GM19043 (cell line): ENCODE measurements at regions not wholly inside any gene's neighbourhood (a gene's known extent, or its start where the extent isn't known, plus 50 kb on each side); places are given as distances from the start of the nearest gene placed in this dataset.

Experiments used
- ATAC-seq: cut with Tn5 transposase; IDR thresholded peaks from one replicate; pipeline ENCODE4 v1.9.1; 2021; ENCODE audit warnings: low read depth; ENCODE audit not compliant: unreplicated experiment

- ATAC-seq, result no peak
These were observed 242.4 kb upstream of the MYOCD start for GRCh38 chr17:12423337-12423736.

DNA sequence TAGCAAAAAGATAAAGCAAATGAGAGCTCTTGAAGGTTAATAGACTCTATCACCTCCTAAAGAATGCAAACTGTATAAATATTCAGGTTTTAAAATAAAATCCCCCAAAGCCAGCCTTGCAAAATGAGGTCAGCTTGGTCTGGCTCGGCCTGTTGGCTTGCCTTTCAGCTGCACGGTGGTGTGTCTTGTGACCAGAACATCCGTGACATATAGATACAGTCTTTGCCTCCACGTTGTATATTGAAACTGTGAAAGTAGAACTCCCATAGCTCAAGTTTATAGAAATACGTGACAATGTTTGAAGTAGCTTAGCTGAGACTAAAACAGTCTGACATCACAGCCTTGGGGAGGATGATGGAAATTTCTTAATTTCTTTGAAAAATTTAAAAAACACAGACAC is 236.6 kb upstream of the MYOCD start:
- ATAC-seq, result no peak

GRCh38 chr17:12431188-12431587 is 234.5 kb upstream of the MYOCD start:
- peak; percentile 80 for ATAC-seq

DNA sequence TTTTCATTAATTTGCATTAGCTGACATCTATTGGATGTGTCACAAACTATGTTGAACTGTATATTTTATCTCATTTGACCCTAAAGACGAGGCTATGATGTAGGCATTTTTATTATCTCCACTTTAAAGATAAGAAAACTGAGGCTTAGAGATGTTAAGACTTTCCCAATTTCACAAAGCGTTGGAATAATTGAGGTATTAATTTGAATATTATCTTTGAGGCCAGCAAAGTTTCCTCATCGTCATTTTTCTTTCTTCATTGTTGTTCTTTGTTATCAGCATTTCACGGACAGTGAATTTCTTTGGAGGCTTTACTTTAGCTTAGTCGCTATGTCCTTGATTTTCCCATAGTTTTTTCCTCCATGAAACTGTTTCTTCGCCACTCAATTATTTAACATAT is 227.5 kb upstream of the MYOCD start:
- ATAC-seq, result no peak

DNA sequence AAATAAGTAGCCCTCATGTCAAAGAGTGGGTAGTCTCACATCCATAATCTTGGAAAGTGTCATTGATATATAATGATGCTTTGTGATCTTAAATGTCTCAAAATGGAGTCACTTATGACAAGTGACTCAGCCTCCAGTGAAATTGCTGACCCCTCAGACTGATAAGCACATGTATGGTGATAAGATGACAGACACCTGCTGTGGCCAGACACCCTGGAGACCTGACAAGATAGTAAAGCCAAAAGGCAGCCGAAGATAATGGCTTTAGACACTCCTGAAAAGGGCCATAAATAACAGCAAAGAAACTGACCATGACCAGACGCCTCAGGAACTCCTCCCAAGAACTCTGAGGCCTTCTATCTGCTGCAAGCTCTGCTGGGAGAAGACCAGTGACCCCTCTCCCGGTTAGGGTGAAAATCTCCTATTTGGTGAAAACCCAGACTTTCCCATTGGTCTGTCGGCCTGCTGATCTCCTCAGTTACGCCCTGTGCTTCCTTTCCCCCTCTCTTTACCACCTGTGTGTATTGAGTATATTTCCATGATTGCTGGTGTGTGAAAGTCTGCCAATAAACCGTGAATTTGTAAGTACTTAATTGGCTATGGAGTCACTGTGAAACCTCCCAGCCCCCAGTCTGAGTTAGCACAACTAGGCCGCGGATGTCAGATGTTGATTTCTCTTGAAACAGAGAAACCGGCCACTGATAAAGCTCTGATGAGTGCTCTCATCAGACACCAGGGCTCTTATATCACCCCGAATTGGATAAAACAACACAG is 226.7 kb upstream of the MYOCD start:
- ATAC-seq, result no peak

DNA sequence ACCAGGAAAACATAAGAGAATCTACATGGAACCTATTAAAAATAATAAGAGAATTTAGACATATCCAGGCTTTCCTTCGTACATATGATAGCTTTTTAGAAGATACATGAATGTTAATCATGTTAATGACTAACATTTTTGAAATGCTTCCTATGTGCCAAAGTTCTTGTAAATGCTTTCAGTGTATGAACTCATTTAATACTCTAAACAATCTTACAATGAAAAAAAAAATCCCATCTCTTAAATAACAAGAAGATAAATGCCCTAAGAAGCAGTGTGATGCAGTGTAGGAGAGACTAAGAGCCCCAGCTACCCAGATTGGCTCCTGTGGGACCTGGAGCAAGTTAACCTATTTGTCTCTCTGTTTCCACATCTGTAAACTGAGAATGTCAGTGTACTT is 220.4 kb upstream of the MYOCD start:
- ATAC-seq, result no peak

DNA sequence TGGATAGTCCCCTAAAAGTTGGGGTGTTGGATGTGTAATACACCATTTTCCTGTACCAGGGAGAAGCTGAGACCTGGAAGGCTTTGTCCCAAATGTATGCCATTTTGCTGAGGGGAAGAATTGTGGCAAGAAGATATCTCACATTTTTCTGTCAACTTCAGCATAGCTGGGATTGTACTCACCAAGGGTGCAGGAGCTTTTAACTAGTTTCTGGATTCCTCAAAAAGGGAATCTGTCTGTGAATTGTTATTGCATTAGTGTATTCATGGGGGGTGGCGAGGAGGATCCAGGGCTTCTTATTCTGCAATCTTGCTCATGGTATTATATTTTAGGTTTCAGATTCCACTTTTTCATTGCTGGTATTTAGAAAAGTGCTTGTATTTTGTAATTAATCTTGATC is 208.2 kb upstream of the MYOCD start:
- no peak for ATAC-seq

GRCh38 chr17:12459736-12460135 is 206.0 kb upstream of the MYOCD start:
- ATAC-seq, result no peak

- no peak for ATAC-seq
These were observed 202.6 kb upstream of the MYOCD start for GRCh38 chr17:12463102-12463501.

GRCh38 chr17:12472252-12473173 is 193.2 kb upstream of the MYOCD start:
- no peak for ATAC-seq

DNA sequence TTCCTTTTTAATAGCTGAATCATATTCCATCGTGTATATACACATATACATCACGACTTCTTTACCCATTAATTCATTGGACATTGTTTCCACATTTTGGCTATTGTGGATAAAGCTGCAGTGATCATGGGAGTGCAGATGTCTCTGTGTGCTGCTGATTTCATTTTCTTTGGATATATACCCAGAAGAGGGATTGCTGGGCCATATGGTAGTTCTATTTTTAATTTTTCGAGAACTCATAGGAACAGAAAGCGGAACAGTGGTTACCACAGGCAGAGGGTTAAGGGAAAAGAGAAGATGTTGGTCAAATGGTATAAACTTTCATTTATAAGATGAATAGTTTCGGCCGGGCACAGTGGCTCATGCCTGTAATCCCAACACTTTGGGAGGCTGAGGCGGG is 187.4 kb upstream of the MYOCD start:
- ATAC-seq, result no peak

- no peak for ATAC-seq
These were observed 180.3 kb upstream of the MYOCD start for GRCh38 chr17:12485361-12485906.

DNA sequence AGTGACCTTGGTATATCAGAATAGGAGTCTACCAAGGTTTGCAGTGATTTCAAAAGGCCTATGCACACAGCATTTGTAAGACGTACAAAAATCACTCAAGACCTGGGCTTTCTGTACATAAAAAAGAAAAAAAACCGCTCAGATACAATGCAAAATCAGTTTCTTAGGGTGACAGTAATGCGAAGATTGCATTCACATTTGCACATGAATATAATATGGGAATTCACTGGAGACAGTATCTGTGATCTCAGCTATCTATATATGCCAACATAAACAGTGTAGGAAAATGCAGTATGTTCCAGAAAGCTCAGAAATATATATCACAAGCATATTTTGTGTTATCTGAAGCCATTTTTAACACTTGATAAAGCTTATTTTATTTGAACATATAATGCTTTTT is 176.4 kb upstream of the MYOCD start:
- no peak for ATAC-seq

- ATAC-seq, result no peak
These were observed 173.2 kb upstream of the MYOCD start for GRCh38 chr17:12492450-12492849.

- ATAC-seq, result no peak
These were observed 159.8 kb upstream of the MYOCD start for GRCh38 chr17:12505866-12506265.

- no peak for ATAC-seq
These were observed 158.6 kb upstream of the MYOCD start for GRCh38 chr17:12507026-12507595.

GRCh38 chr17:12509801-12510200 is 155.9 kb upstream of the MYOCD start:
- ATAC-seq, result no peak

DNA sequence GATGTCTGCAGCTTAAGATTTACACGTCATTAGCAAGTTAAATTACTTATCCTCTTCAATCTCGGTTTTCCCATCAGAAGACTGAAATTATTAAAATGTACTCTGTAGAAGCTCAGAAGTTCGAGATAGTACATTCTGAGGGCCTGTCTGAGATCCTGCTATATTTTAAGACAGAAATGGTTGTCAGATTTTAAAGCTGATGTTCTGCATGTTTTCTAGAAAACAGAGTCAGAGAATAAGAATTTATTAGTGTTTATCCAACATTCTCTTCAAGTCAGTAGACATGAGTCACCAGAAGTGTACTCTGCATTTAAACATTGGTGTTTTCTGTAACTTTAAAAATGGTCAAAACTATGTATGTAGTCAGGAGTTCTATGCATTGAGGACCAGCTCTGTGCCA is 155.2 kb upstream of the MYOCD start:
- ATAC-seq, result no peak

- ATAC-seq, result no peak
These were observed 152.9 kb upstream of the MYOCD start for GRCh38 chr17:12512694-12513355.

DNA sequence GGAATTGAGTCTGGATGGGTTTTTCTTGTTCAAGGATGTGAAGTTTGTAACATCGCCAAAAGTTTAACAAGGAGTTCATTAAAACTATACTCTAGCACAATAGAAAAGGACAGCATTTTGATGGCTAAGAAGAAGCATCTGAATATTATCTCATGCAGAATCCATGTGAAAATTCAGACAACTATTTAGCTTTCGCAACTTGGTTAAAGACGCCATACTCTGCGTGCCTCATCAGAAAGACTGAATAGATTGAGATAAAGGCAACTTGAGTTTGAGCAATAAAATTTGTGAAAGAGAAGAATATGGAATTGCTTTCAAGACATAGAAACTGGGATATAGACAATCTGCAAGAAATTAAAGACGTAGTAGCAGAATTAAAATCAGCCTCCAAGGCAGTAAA is 151.1 kb upstream of the MYOCD start:
- ATAC-seq, result no peak
